GM12875 (cell line): ENCODE measurements at regions not wholly inside any gene's neighbourhood (a gene's known extent, or its start where the extent isn't known, plus 50 kb on each side); places are given as distances from the start of the nearest gene placed in this dataset.
"Not testable (repeated sequence)": the region's sequence is repeated elsewhere in the genome, so short reads cannot be mapped to it uniquely, and the experiment has no call there.

ENCODE experiments used
- H3K4me3 ChIP-seq: one replicate; pipeline ENCODE4 v1.5.1; 2011; ENCODE audit warnings: low read depth, low read length, control low read depth
- CTCF ChIP-seq: IDR thresholded peaks from 2 replicates; pipeline ENCODE4 v1.5.1; 2011; ENCODE audit warnings: low read depth, mild to moderate bottlenecking, control low read depth, inconsistent platforms, low read length, moderate library complexity, borderline replicate concordance; ENCODE audit not compliant: insufficient read depth

- TF ChIP-seq CTCF, result no peak
- H3K4me3 ChIP-seq, result no peak overlapping the region
These were observed 609.1 kb downstream of the PTPRC start for GRCh38 chr1:199247891-199248290.

GRCh38 chr1:199254040-199254439, 615.2 kb downstream of the PTPRC start:
- not testable (repeated sequence) for H3K4me3 ChIP-seq

DNA sequence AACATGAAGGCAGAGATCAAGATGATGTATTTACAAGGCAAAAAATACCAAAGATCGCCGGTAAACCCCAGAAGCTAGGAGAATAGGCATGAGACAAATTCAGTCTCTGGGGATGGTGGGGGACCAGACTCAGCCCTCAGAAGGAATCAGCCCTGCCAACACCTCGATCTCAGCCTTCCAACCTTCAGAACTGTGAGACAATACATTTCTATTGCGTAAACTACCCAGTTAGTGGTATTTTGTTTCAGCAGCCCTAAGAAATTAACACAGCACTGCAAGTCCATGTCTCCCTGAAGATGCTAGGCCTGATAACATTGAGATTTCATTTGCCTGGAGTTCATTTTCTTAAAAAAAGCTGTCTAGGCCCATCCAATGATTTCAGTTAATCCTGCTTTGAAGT, 622.5 kb downstream of the PTPRC start:
- no peak overlapping the region for H3K4me3 ChIP-seq
- no peak for TF ChIP-seq CTCF

GRCh38 chr1:199264283-199264682, 625.4 kb downstream of the PTPRC start:
- no peak for TF ChIP-seq CTCF
- H3K4me3 ChIP-seq, result no peak overlapping the region

DNA sequence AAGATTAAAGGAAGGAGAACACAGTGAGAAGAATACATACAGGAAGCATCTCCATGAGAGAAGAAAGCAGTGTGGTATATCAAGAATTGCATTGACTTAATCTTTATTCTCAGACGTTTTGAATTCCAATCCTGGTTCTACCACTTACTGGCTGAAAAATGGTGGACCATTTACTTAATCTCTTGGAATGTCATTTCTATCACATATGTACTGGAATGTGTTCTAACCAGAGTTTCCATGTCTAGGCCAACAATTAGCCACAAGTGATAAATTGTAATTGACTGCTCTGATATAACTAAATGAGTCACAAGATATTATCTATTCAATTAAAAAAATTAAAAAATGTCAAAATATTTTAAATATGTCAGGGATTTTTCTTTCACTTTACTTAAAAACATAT, 626.1 kb downstream of the PTPRC start:
- no peak overlapping the region for H3K4me3 ChIP-seq
- TF ChIP-seq CTCF, result no peak

- H3K4me3 ChIP-seq, result no peak overlapping the region
- TF ChIP-seq CTCF, result no peak
These were observed 626.5 kb downstream of the PTPRC start for GRCh38 chr1:199265319-199265718.

GRCh38 chr1:199269241-199269640, 630.4 kb downstream of the PTPRC start:
- TF ChIP-seq CTCF, result no peak
- no peak overlapping the region for H3K4me3 ChIP-seq

DNA sequence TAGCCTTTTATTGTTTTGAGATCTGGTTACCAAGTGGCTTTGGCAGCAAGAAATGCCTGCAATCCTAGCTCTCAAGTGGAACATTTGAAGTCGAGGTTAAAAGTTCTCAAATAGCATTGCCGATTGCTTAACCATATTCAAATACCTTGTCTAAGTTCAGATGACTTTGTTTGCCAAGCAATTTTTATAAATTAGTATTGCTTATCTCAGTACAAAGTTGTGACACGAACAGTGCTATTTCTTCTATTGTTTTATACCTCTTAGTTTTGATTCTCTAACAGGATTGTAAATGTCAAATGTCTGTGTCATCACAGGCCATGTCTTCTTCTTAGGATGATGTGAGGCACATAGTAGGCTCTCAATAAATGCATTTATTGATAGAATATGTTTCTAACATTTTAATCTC, 633.3 kb downstream of the PTPRC start:
- TF ChIP-seq CTCF, result no peak
- no peak overlapping the region for H3K4me3 ChIP-seq
